H1 (cell line): ENCODE measurements at regions not wholly inside any gene's neighbourhood (a gene's known extent, or its start where the extent isn't known, plus 50 kb on each side); places are given as distances from the start of the nearest gene placed in this dataset.

ENCODE experiments used
- CTCF ChIA-PET: fragments of 300-600 bp; sonication (Branson Sonifier 250); formaldehyde crosslinking; loops from one replicate; lab custom pipeline; 2021; ENCODE audit not compliant: partially characterized antibody; lab: Charles Lee
- POLR2A ChIA-PET: fragments of 300-600 bp; sonication (Branson Sonifier 250); formaldehyde crosslinking; loops from one replicate; lab custom pipeline; 2021; ENCODE audit warnings: inconsistent platforms; ENCODE audit not compliant: partially characterized antibody; lab: Charles Lee
- DNase-seq, 2 experiments: peaks; one replicate each; pipeline versions ENCODE4 v3.0.0 to v3.0.0-alpha.2; 2010 to 2022; ENCODE audit warnings: low spot score in 2 of 2, low read depth in 1 of 2, mixed read lengths in 1 of 2
- FAIRE-seq: peaks from 2 replicates; lab custom pipeline; 2011; peaks lifted over from hg19 to GRCh38; lab: Jason Lieb, UNC
- H2AFZ ChIP-seq: 2 replicates; pipeline ENCODE4 v1.8.1; 2012; ENCODE audit warnings: low read length, inconsistent platforms
- H2AK5ac ChIP-seq: 2 replicates; pipeline ENCODE4 v1.6.1; 2013; ENCODE audit warnings: low read depth, low read length
- H2BK120ac ChIP-seq: replicated peaks from 2 replicates; pipeline ENCODE3; 2013; ENCODE audit warnings: low read depth, low read length, inconsistent platforms
- H2BK12ac ChIP-seq: 2 replicates; pipeline ENCODE4 v1.6.1; 2013; ENCODE audit warnings: low read depth, low read length
- H2BK15ac ChIP-seq: 2 replicates; pipeline ENCODE4 v1.6.1; 2013; ENCODE audit warnings: low read length
- H2BK20ac ChIP-seq: 2 replicates; pipeline ENCODE4 v1.6.1; 2013; ENCODE audit warnings: low read length
- H2BK5ac ChIP-seq: 2 replicates; pipeline ENCODE4 v1.6.1; 2013; ENCODE audit warnings: low read depth, low read length
- H3K14ac ChIP-seq: 2 replicates; pipeline ENCODE4 v1.6.1; 2013; ENCODE audit warnings: inconsistent platforms; ENCODE audit not compliant: insufficient read length
- H3K18ac ChIP-seq: 2 replicates; pipeline ENCODE4 v1.6.1; 2013; ENCODE audit warnings: low read length; ENCODE audit errors: extremely low read depth
- H3K23ac ChIP-seq: 2 replicates; pipeline ENCODE4 v1.6.1; 2013; ENCODE audit warnings: inconsistent platforms; ENCODE audit not compliant: insufficient read length
- H3K23me2 ChIP-seq: 2 replicates; pipeline ENCODE4 v1.6.1; 2013; ENCODE audit warnings: low read depth, low read length
- H3K27ac ChIP-seq: 2 replicates; pipeline ENCODE4 v1.6.1; 2011; ENCODE audit warnings: low read depth, low read length, inconsistent platforms
- H3K27me3 ChIP-seq, 4 experiments: replicated peaks in 1 of 4; 1 replicate in 1 of 4; 2 replicates in 3 of 4; pipeline versions ENCODE4 v1.6.1 to v1.8.1; 2011 to 2013; ENCODE audit warnings: low read length in 3 of 4, mild to moderate bottlenecking in 3 of 4, inconsistent platforms in 2 of 4, mixed read lengths in 2 of 4, moderate library complexity in 1 of 4; ENCODE audit not compliant: control insufficient read depth in 3 of 4, insufficient read depth in 3 of 4; ENCODE audit errors: extremely low read depth in 1 of 4
- H3K36me3 ChIP-seq, 4 experiments: 2 replicates each; pipeline versions ENCODE4 v1.6.1 to v1.8.1; 2011 to 2013; ENCODE audit warnings: mild to moderate bottlenecking in 4 of 4, low read length in 3 of 4, moderate library complexity in 2 of 4, control low read depth in 1 of 4, inconsistent platforms in 1 of 4; ENCODE audit not compliant: insufficient read depth in 4 of 4, control insufficient read depth in 2 of 4
- H3K4ac ChIP-seq: replicated peaks from 2 replicates; pipeline ENCODE3; 2013; ENCODE audit warnings: low read length, low read depth, mixed read lengths, inconsistent platforms; ENCODE audit not compliant: insufficient read length
- H3K4me1 ChIP-seq, 4 experiments: replicated peaks in 1 of 4; 1 replicate in 1 of 4; 2 replicates in 3 of 4; pipeline versions ENCODE4 v1.6.1 to v1.8.1; 2011 to 2013; ENCODE audit warnings: low read length in 3 of 4, inconsistent platforms in 2 of 4, mixed read lengths in 1 of 4; ENCODE audit not compliant: insufficient read depth in 4 of 4, control insufficient read depth in 3 of 4
- H3K4me2 ChIP-seq, 2 experiments: 2 replicates each; pipeline versions ENCODE4 v1.6.1 to v1.8.1; 2011 to 2013; ENCODE audit warnings: low read depth in 2 of 2, low read length in 2 of 2, control low read depth in 1 of 2, inconsistent platforms in 1 of 2, mild to moderate bottlenecking in 1 of 2; ENCODE audit not compliant: insufficient read depth in 1 of 2
- H3K4me3 ChIP-seq, 4 experiments: fragments of 200-600, 300-600 bp in 1 of 4; sonication (generic), shearing (Covaris generic), sonication (Bioruptor Twin) in 1 of 4; 2 replicates each; pipeline versions ENCODE4 v1.5.1 to v1.8.1; 2011 to 2016; ENCODE audit warnings: low read length in 4 of 4, low read depth in 3 of 4, control low read depth in 2 of 4, inconsistent platforms in 2 of 4, mild to moderate bottlenecking in 2 of 4, mixed read lengths in 1 of 4, moderate library complexity in 1 of 4; ENCODE audit not compliant: insufficient read depth in 2 of 4; ENCODE audit errors: extremely low read depth in 1 of 4
- H3K56ac ChIP-seq: replicated peaks from 2 replicates; pipeline ENCODE3; 2013; ENCODE audit warnings: low read depth, mild to moderate bottlenecking, mixed read lengths, low read length, inconsistent platforms; ENCODE audit not compliant: insufficient read length
- H3K79me1 ChIP-seq: 2 replicates; pipeline ENCODE4 v1.6.1; 2013; ENCODE audit warnings: low read depth, low read length, control low read depth
- H3K79me2 ChIP-seq, 2 experiments: 2 replicates each; pipeline versions ENCODE4 v1.6.1 to v1.8.1; 2012 to 2013; ENCODE audit warnings: low read length in 2 of 2, mild to moderate bottlenecking in 2 of 2, inconsistent platforms in 1 of 2; ENCODE audit not compliant: insufficient read depth in 2 of 2, control insufficient read depth in 1 of 2
- H3K9ac ChIP-seq, 4 experiments: replicated peaks in 1 of 4; 1 replicate in 1 of 4; 2 replicates in 3 of 4; pipeline versions ENCODE4 v1.6.1 to v1.8.1; 2011 to 2013; ENCODE audit warnings: low read depth in 3 of 4, low read length in 3 of 4, control low read depth in 2 of 4, mild to moderate bottlenecking in 2 of 4, moderate library complexity in 2 of 4, inconsistent platforms in 1 of 4; ENCODE audit errors: extremely low read depth in 1 of 4
- H3K9me3 ChIP-seq, 2 experiments: 2 replicates each; pipeline versions ENCODE4 v1.6.1 to v1.8.1; 2012 to 2013; ENCODE audit warnings: mild to moderate bottlenecking in 2 of 2, moderate library complexity in 2 of 2, control low read depth in 1 of 2, inconsistent platforms in 1 of 2, low read depth in 1 of 2, low read length in 1 of 2, mixed read lengths in 1 of 2; ENCODE audit not compliant: insufficient read depth in 2 of 2
- H4K20me1 ChIP-seq, 2 experiments: replicated peaks in 1 of 2; 2 replicates each; pipeline versions ENCODE3 to v1.8.1; 2011 to 2013; ENCODE audit warnings: inconsistent platforms in 2 of 2, low read length in 2 of 2, mild to moderate bottlenecking in 1 of 2; ENCODE audit not compliant: insufficient read depth in 2 of 2, control insufficient read depth in 1 of 2
- H4K5ac ChIP-seq: 2 replicates; pipeline ENCODE4 v1.6.1; 2013; ENCODE audit warnings: low read length, low read depth, mixed read lengths, inconsistent platforms; ENCODE audit not compliant: insufficient read length
- H4K8ac ChIP-seq: 2 replicates; pipeline ENCODE4 v1.8.0; 2013; ENCODE audit warnings: mild to moderate bottlenecking, moderate library complexity, low read length, inconsistent platforms; ENCODE audit not compliant: insufficient read depth; ENCODE audit errors: extremely low read depth
- H4K91ac ChIP-seq: replicated peaks from 2 replicates; pipeline ENCODE3; 2013; ENCODE audit warnings: low read length, mixed read lengths, inconsistent platforms; ENCODE audit not compliant: insufficient read length
- BACH1 ChIP-seq: IDR thresholded peaks from 2 replicates; pipeline ENCODE4 v1.6.1; 2012; ENCODE audit warnings: low read length, improper control_type of control experiment
- CBX5 ChIP-seq: fragments of 300-800, 300-1000 bp; sonication (generic); IDR thresholded peaks from 2 replicates; pipeline ENCODE4 v1.7.1; 2016; ENCODE audit warnings: antibody characterized with exemption, low read length, low read depth
- EGR1 ChIP-seq: IDR thresholded peaks from 2 replicates; pipeline ENCODE4 v1.6.1; 2011; ENCODE audit warnings: low read depth, low read length, borderline replicate concordance
- EP300 ChIP-seq, 2 experiments: IDR thresholded peaks; 1 replicate in 1 of 2; 2 replicates in 1 of 2; pipeline ENCODE4 v1.6.1; 2011 to 2012; ENCODE audit warnings: low read depth in 2 of 2, low read length in 2 of 2, mild to moderate bottlenecking in 2 of 2, borderline replicate concordance in 1 of 2, inconsistent platforms in 1 of 2, moderate library complexity in 1 of 2
- GTF2F1 ChIP-seq: IDR thresholded peaks from 2 replicates; pipeline ENCODE4 v1.6.1; 2012; ENCODE audit warnings: low read depth, low read length, improper control_type of control experiment, borderline replicate concordance
- JUND ChIP-seq: IDR thresholded peaks from 2 replicates; pipeline ENCODE4 v1.6.1; 2011; ENCODE audit warnings: mild to moderate bottlenecking, improper control_type of control experiment, low read length
- POU5F1 ChIP-seq: IDR thresholded peaks from 2 replicates; pipeline ENCODE4 v1.6.1; 2011; ENCODE audit warnings: low read depth, mild to moderate bottlenecking, low read length, moderate library complexity
- RFX5 ChIP-seq: IDR thresholded peaks from 2 replicates; pipeline ENCODE4 v1.6.1; 2011; ENCODE audit warnings: low read depth, low read length, improper control_type of control experiment, borderline replicate concordance
- RNF2 ChIP-seq: fragments of 200-900, 300-1000 bp; sonication (generic); IDR thresholded peaks from 2 replicates; pipeline ENCODE4 v1.7.1; 2016; ENCODE audit warnings: borderline replicate concordance, low read depth, mild to moderate bottlenecking, antibody characterized with exemption, low read length; ENCODE audit not compliant: poor library complexity, severe bottlenecking; ENCODE audit errors: missing control alignments
- SIX5 ChIP-seq: IDR thresholded peaks from 2 replicates; pipeline ENCODE4 v1.6.1; 2011; ENCODE audit warnings: mild to moderate bottlenecking, low read depth, low read length
- SUZ12 ChIP-seq: fragments of 200-600 bp; sonication (generic); IDR thresholded peaks from 2 replicates; pipeline ENCODE4 v1.6.1; 2012; ENCODE audit warnings: mild to moderate bottlenecking, inconsistent platforms, low read length, moderate library complexity, mixed read lengths
- TF ChIP-seq, protein P1 (sequence below): IDR thresholded peaks from 2 replicates; pipeline ENCODE4 v1.6.1; 2012; ENCODE audit warnings: low read length, inconsistent platforms

- Histone ChIP-seq H2BK5ac (no peak overlapping the region), H4K8ac (no peak overlapping the region), H3K36me3 (no peaks in the 10 kb centered on the region), H2BK20ac (no peak overlapping the region), H3K9ac (no peak overlapping the region), H2BK15ac (no peak overlapping the region), H2BK12ac (no peak overlapping the region), H3K4me3 (no peak overlapping the region), H3K4me1 (no peaks in the 10 kb centered on the region), H3K27me3 (peaks cover 0 to 1% (median 0%) of the 10 kb centered on the region in 4 experiments; a peak in 1 of 7 replicates), H2AK5ac (no peak overlapping the region), H3K56ac (no peak overlapping the region), H4K91ac (no peak overlapping the region), H2AFZ (no peak overlapping the region), H3K27ac (no peak overlapping the region), H2BK120ac (no peak overlapping the region), H3K9me3 (no peaks in the 10 kb centered on the region), H3K14ac (no peak overlapping the region), H3K4ac (no peak overlapping the region), H3K79me1 (no peaks in the 10 kb centered on the region), H3K79me2 (no peaks in the 10 kb centered on the region), H4K5ac (no peak overlapping the region), H3K23me2 (no peaks in the 10 kb centered on the region), H3K23ac (no peak overlapping the region), H3K4me2 (no peak overlapping the region), H4K20me1 (no peaks in the 10 kb centered on the region), H3K18ac (no peak overlapping the region)
- POLR2A ChIA-PET = no interaction called here
- DNase-seq (no peak), FAIRE-seq (no peak)
- CTCF ChIA-PET = interaction anchor here (1.0 to 1.8 kb wide), 2 partner anchors 9 to 245 kb away, joined by 4 read pairs; no protein-coding TSS in a partner anchor
- TF ChIP-seq JUND = no peak
- no peak for TF ChIP-seq GTF2F1
- TF ChIP-seq POU5F1 = no peak
- no peak for TF ChIP-seq SIX5
- no peak for TF ChIP-seq RNF2
- TF ChIP-seq EGR1 = no peak
- no peak for TF ChIP-seq EP300 (IDR thresholded peaks at IDR 0.05; ENCODE audit: borderline replicate concordance in 1 of 2, low read depth in 2 of 2, low read length in 2 of 2)
- no peak for TF ChIP-seq BACH1
- TF ChIP-seq, protein P1, sequence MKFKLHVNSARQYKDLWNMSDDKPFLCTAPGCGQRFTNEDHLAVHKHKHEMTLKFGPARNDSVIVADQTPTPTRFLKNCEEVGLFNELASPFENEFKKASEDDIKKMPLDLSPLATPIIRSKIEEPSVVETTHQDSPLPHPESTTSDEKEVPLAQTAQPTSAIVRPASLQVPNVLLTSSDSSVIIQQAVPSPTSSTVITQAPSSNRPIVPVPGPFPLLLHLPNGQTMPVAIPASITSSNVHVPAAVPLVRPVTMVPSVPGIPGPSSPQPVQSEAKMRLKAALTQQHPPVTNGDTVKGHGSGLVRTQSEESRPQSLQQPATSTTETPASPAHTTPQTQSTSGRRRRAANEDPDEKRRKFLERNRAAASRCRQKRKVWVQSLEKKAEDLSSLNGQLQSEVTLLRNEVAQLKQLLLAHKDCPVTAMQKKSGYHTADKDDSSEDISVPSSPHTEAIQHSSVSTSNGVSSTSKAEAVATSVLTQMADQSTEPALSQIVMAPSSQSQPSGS = no peak
- no peak for TF ChIP-seq SUZ12
- TF ChIP-seq RFX5 = no peak
- TF ChIP-seq CBX5 = no peak
These were observed 892.5 kb downstream of the PLA2G4A start for GRCh38 chr1:187721216-187721615.
